EL (cell line): ENCODE measurements at regions not wholly inside any gene's neighbourhood (a gene's known extent, or its start where the extent isn't known, plus 50 kb on each side); places are given as distances from the start of the nearest gene placed in this dataset.

Experiments
- DNase-seq: peaks from one replicate; pipeline ENCODE4 v3.0.0-alpha.2; 2016

- DNase-seq: no peak
Measured at GRCh38 chr2:217687771-217688170, 315.0 kb downstream of the TNS1 start.

GRCh38 chr2:217685255-217685605 is 317.6 kb downstream of the TNS1 start:
- peak; percentile 92 for DNase-seq

- no peak for DNase-seq
Measured at GRCh38 chr2:217684431-217685254, 318.2 kb downstream of the TNS1 start.

GRCh38 chr2:217683106-217683870 is 319.5 kb downstream of the TNS1 start:
- no peak for DNase-seq

GRCh38 chr2:217681791-217682190 is 321.0 kb downstream of the TNS1 start:
- DNase-seq: no peak

GRCh38 chr2:217680381-217680780 is 322.4 kb downstream of the TNS1 start:
- DNase-seq: no peak

GRCh38 chr2:217673627-217674026 is 329.2 kb downstream of the TNS1 start:
- DNase-seq: no peak

- DNase-seq: no peak
Measured at GRCh38 chr2:217672472-217672871, 330.3 kb downstream of the TNS1 start.

- no peak for DNase-seq
Measured at GRCh38 chr2:217671871-217672270, 330.9 kb downstream of the TNS1 start.

- DNase-seq: no peak
Measured at GRCh38 chr2:217671075-217671474, 331.7 kb downstream of the TNS1 start.

- DNase-seq: peak; percentile 49
Measured at GRCh38 chr2:217669831-217670230, 333.0 kb downstream of the TNS1 start.

GRCh38 chr2:217667512-217667911 is 335.3 kb downstream of the TNS1 start:
- no peak for DNase-seq

GRCh38 chr2:217667035-217667434 is 335.8 kb downstream of the TNS1 start:
- no peak for DNase-seq

- DNase-seq: peak; percentile 60
Measured at GRCh38 chr2:217666338-217666737, 336.5 kb downstream of the TNS1 start.

GRCh38 chr2:217664761-217665160 is 338.0 kb downstream of the TNS1 start:
- no peak for DNase-seq

- DNase-seq: peak; percentile 70
Measured at GRCh38 chr2:217662984-217663602, 339.7 kb downstream of the TNS1 start.

GRCh38 chr2:217661378-217661777 is 341.4 kb downstream of the TNS1 start:
- DNase-seq: no peak

GRCh38 chr2:217660423-217660822 is 342.4 kb downstream of the TNS1 start:
- no peak for DNase-seq

GRCh38 chr2:217658806-217659205 is 344.0 kb downstream of the TNS1 start:
- DNase-seq: no peak

- no peak for DNase-seq
Measured at GRCh38 chr2:217657252-217657651, 345.5 kb downstream of the TNS1 start.

- DNase-seq: no peak
Measured at GRCh38 chr2:217656316-217656715, 346.5 kb downstream of the TNS1 start.

GRCh38 chr2:217655651-217656050 is 347.1 kb downstream of the TNS1 start:
- DNase-seq: no peak

- DNase-seq: peak; percentile 8
Measured at GRCh38 chr2:217654168-217654567, 348.6 kb downstream of the TNS1 start.
